22Rv1 (cell line): ENCODE measurements at regions not wholly inside any gene's neighbourhood (a gene's known extent, or its start where the extent isn't known, plus 50 kb on each side); places are given as distances from the start of the nearest gene placed in this dataset.

Source experiments
- CTCF ChIP-seq: fragments of 450-650 bp; IDR thresholded peaks from 2 replicates; pipeline ENCODE4 v1.5.1; 2017; ENCODE audit warnings: mild to moderate bottlenecking
- ZFX ChIP-seq: fragments of 450-650 bp; IDR thresholded peaks from 2 replicates; pipeline ENCODE4 v1.6.1; 2017; ENCODE audit warnings: antibody characterized with exemption, borderline replicate concordance

DNA sequence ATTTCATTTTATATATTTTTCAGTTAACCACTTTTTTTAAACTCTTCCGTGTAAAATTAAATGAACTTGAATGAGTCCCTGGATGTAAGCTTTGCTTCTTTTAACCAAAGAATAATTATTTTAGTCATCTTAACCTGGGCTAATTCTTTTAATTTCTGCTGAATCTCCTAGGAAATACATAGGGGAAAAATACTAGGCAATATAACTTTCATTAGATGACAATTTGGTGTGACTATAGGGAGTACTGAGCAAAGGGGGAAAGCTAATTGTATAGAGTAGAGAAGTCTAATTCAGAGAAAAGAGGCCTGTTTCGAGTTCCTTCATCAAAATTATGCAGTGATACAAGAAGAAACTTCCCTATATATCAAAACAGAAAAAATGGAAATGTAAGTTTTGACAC, 388.1 kb downstream of the NOVA1 start:
- TF ChIP-seq CTCF, result no peak
- no peak for TF ChIP-seq ZFX
